ENCODE measurements at regions not wholly inside any gene's neighbourhood (a gene's known extent, or its start where the extent isn't known, plus 50 kb on each side); places are given as distances from the start of the nearest gene placed in this dataset.

- DNase-seq: no peak
- no peaks in the 10 kb centered on the region for H3K4me1 ChIP-seq
- H3K9me3 ChIP-seq: no peaks in the 10 kb centered on the region
- H3K36me3 ChIP-seq (ENCODE audit: control insufficient read depth, insufficient read depth, low read length): no peaks in the 10 kb centered on the region
- no TSS peak for BruUV-seq (replicated peaks)
- no peak overlapping the region for H3K27ac Mint-ChIP-seq (ENCODE audit: unreplicated experiment)
- POLR2A ChIA-PET: no interaction called here
- TF ChIP-seq, protein P1, sequence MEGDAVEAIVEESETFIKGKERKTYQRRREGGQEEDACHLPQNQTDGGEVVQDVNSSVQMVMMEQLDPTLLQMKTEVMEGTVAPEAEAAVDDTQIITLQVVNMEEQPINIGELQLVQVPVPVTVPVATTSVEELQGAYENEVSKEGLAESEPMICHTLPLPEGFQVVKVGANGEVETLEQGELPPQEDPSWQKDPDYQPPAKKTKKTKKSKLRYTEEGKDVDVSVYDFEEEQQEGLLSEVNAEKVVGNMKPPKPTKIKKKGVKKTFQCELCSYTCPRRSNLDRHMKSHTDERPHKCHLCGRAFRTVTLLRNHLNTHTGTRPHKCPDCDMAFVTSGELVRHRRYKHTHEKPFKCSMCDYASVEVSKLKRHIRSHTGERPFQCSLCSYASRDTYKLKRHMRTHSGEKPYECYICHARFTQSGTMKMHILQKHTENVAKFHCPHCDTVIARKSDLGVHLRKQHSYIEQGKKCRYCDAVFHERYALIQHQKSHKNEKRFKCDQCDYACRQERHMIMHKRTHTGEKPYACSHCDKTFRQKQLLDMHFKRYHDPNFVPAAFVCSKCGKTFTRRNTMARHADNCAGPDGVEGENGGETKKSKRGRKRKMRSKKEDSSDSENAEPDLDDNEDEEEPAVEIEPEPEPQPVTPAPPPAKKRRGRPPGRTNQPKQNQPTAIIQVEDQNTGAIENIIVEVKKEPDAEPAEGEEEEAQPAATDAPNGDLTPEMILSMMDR (IDR thresholded peaks at IDR 0.05; ENCODE audit: insufficient read depth in 1 of 2, low read depth in 1 of 2, low read length in 1 of 2, severe bottlenecking in 1 of 2, unreplicated experiment in 1 of 2): no peak
- H3K9me3 Mint-ChIP-seq (ENCODE audit: unreplicated experiment): no peaks in the 10 kb centered on the region
- no peaks in the 10 kb centered on the region for H3K27me3 ChIP-seq (replicated peaks; ENCODE audit: control insufficient read depth, insufficient read depth, low read length)
- intact Hi-C loops (cut with micrococcal nuclease; ENCODE audit: unreplicated experiment): no loop called here
- no peak overlapping the region for H3K4me3 Mint-ChIP-seq (ENCODE audit: unreplicated experiment)
- no peaks in the 10 kb centered on the region for H3K36me3 Mint-ChIP-seq (ENCODE audit: insufficient read depth, unreplicated experiment)
- CTCF ChIA-PET: no interaction called here
- H3K4me3 ChIP-seq (ENCODE audit: low read depth, low read length): no peak overlapping the region
- peaks cover 2% of the 10 kb centered on the region for H3K27me3 Mint-ChIP-seq (ENCODE audit: insufficient read depth, unreplicated experiment)
- no peaks in the 10 kb centered on the region for H3K4me1 Mint-ChIP-seq (ENCODE audit: low read depth, unreplicated experiment)
Measured at GRCh38 chr7:84848219-84848973, 338.5 kb downstream of the SEMA3D start.

- Mint-ChIP-seq H3K9me3 (ENCODE audit: unreplicated experiment) (no peaks in the 10 kb centered on the region), H3K4me1 (ENCODE audit: low read depth, unreplicated experiment) (no peaks in the 10 kb centered on the region), H3K36me3 (ENCODE audit: insufficient read depth, unreplicated experiment) (no peaks in the 10 kb centered on the region), H3K27ac (ENCODE audit: unreplicated experiment) (no peak overlapping the region), H3K4me3 (ENCODE audit: unreplicated experiment) (no peak overlapping the region), H3K27me3 (ENCODE audit: insufficient read depth, unreplicated experiment) (peaks cover 2% of the 10 kb centered on the region)
- DNase-seq: no peak
- POLR2A ChIA-PET: no interaction called here
- intact Hi-C loops (cut with micrococcal nuclease; ENCODE audit: unreplicated experiment): no loop called here
- Histone ChIP-seq H3K9me3 (no peaks in the 10 kb centered on the region), H3K36me3 (ENCODE audit: control insufficient read depth, insufficient read depth, low read length) (no peaks in the 10 kb centered on the region), H3K27me3 (replicated peaks; ENCODE audit: control insufficient read depth, insufficient read depth, low read length) (no peaks in the 10 kb centered on the region), H3K4me1 (no peaks in the 10 kb centered on the region), H3K4me3 (ENCODE audit: low read depth, low read length) (no peak overlapping the region)
- TF ChIP-seq, protein P1 (IDR thresholded peaks at IDR 0.05; ENCODE audit: insufficient read depth in 1 of 2, low read depth in 1 of 2, low read length in 1 of 2, severe bottlenecking in 1 of 2, unreplicated experiment in 1 of 2): no peak
- BruUV-seq (replicated peaks): no TSS peak
- CTCF ChIA-PET: no interaction called here
Measured at GRCh38 chr7:84847790-84848189, 339.1 kb downstream of the SEMA3D start.

GRCh38 chr7:84847038-84847437 lies 339.8 kb downstream of the SEMA3D start:
- Histone ChIP-seq H3K4me1 (no peaks in the 10 kb centered on the region), H3K27me3 (replicated peaks; ENCODE audit: control insufficient read depth, insufficient read depth, low read length) (no peaks in the 10 kb centered on the region), H3K36me3 (ENCODE audit: control insufficient read depth, insufficient read depth, low read length) (no peaks in the 10 kb centered on the region), H3K9me3 (no peaks in the 10 kb centered on the region), H3K4me3 (ENCODE audit: low read depth, low read length) (no peak overlapping the region)
- Mint-ChIP-seq H3K27me3 (ENCODE audit: insufficient read depth, unreplicated experiment) (peaks cover 2% of the 10 kb centered on the region), H3K4me1 (ENCODE audit: low read depth, unreplicated experiment) (no peaks in the 10 kb centered on the region), H3K36me3 (ENCODE audit: insufficient read depth, unreplicated experiment) (no peaks in the 10 kb centered on the region), H3K27ac (ENCODE audit: unreplicated experiment) (no peak overlapping the region), H3K4me3 (ENCODE audit: unreplicated experiment) (no peak overlapping the region), H3K9me3 (ENCODE audit: unreplicated experiment) (no peaks in the 10 kb centered on the region)
- no TSS peak for BruUV-seq (replicated peaks)
- POLR2A ChIA-PET: no interaction called here
- CTCF ChIA-PET: no interaction called here
- TF ChIP-seq, protein P1 (IDR thresholded peaks at IDR 0.05; ENCODE audit: insufficient read depth in 1 of 2, low read depth in 1 of 2, low read length in 1 of 2, severe bottlenecking in 1 of 2, unreplicated experiment in 1 of 2): no peak
- intact Hi-C loops (cut with micrococcal nuclease; ENCODE audit: unreplicated experiment): no loop called here
- no peak for DNase-seq

Measured in Caco-2 (cell line).